ENCODE measurements at regions not wholly inside any gene's neighbourhood (a gene's known extent, or its start where the extent isn't known, plus 50 kb on each side); places are given as distances from the start of the nearest gene placed in this dataset.

- DNase-seq (ENCODE audit: low spot score), result no peak
Measured at GRCh38 chr5:34533582-34534522, 122.3 kb upstream of the RAI14 start.

- no peak for DNase-seq (ENCODE audit: low spot score)
Measured at GRCh38 chr5:34534523-34535103, 121.5 kb upstream of the RAI14 start.

- DNase-seq (ENCODE audit: low spot score), result no peak
Measured at GRCh38 chr5:34535433-34535832, 120.7 kb upstream of the RAI14 start.

- no peak for DNase-seq (ENCODE audit: low spot score)
Measured at GRCh38 chr5:34535944-34536623, 120.0 kb upstream of the RAI14 start.

- no peak for DNase-seq (ENCODE audit: low spot score)
Measured at GRCh38 chr5:34536699-34537098, 119.4 kb upstream of the RAI14 start.

GRCh38 chr5:34538026-34538672, 118.0 kb upstream of the RAI14 start:
- DNase-seq (ENCODE audit: low spot score), result no peak

- DNase-seq (ENCODE audit: low spot score), result no peak
Measured at GRCh38 chr5:34539183-34539582, 116.9 kb upstream of the RAI14 start.

- no peak for DNase-seq (ENCODE audit: low spot score)
Measured at GRCh38 chr5:34541067-34541466, 115.1 kb upstream of the RAI14 start.

GRCh38 chr5:34542818-34543217, 113.3 kb upstream of the RAI14 start:
- no peak for DNase-seq (ENCODE audit: low spot score)

GRCh38 chr5:34543687-34544086, 112.4 kb upstream of the RAI14 start:
- no peak for DNase-seq (ENCODE audit: low spot score)

- DNase-seq (ENCODE audit: low spot score), result no peak
Measured at GRCh38 chr5:34544403-34544802, 111.7 kb upstream of the RAI14 start.

- DNase-seq (ENCODE audit: low spot score), result no peak
Measured at GRCh38 chr5:34545164-34545563, 111.0 kb upstream of the RAI14 start.

- no peak for DNase-seq (ENCODE audit: low spot score)
Measured at GRCh38 chr5:34545626-34546025, 110.5 kb upstream of the RAI14 start.

- DNase-seq (ENCODE audit: low spot score), result no peak
Measured at GRCh38 chr5:34547300-34548085, 108.6 kb upstream of the RAI14 start.

GRCh38 chr5:34548086-34548403, 108.1 kb upstream of the RAI14 start:
- no peak for DNase-seq (ENCODE audit: low spot score)

GRCh38 chr5:34550247-34550646, 105.9 kb upstream of the RAI14 start:
- no peak for DNase-seq (ENCODE audit: low spot score)

- no peak for DNase-seq (ENCODE audit: low spot score)
Measured at GRCh38 chr5:34550964-34551363, 105.2 kb upstream of the RAI14 start.

- DNase-seq (ENCODE audit: low spot score), result peak; percentile 48
Measured at GRCh38 chr5:34551911-34552433, 104.2 kb upstream of the RAI14 start.

GRCh38 chr5:34552686-34553085, 103.4 kb upstream of the RAI14 start:
- no peak for DNase-seq (ENCODE audit: low spot score)

GRCh38 chr5:34553581-34553980, 102.5 kb upstream of the RAI14 start:
- DNase-seq (ENCODE audit: low spot score), result no peak

GRCh38 chr5:34554641-34555040, 101.5 kb upstream of the RAI14 start:
- DNase-seq (ENCODE audit: low spot score), result no peak

Data from ureter (tissue), 1 donor.